Stimulated activated CD4-positive, alpha-beta T cell treated with anti-CD3 and anti-CD28 coated beads, Interleukin-4, amount 100 ng/mL, for 48 hours (primary cell): ENCODE measurements at regions not wholly inside any gene's neighbourhood (a gene's known extent, or its start where the extent isn't known, plus 50 kb on each side); places are given as distances from the start of the nearest gene placed in this dataset.
"Not testable (repeated sequence)": the region's sequence is repeated elsewhere in the genome, so short reads cannot be mapped to it uniquely, and the experiment has no call there.

Source experiments
- DNase-seq, 2 donors: peaks; one replicate each; pipeline ENCODE4 v3.0.0-alpha.2; 2020; ENCODE audit warnings: low read depth in 2 of 2

- DNase-seq = no peak
These were observed 79.6 kb upstream of the LAPTM4A start for GRCh38 chr2:20130821-20131645.

GRCh38 chr2:20130160-20130560, 78.7 kb upstream of the LAPTM4A start:
- DNase-seq = no peak

DNA sequence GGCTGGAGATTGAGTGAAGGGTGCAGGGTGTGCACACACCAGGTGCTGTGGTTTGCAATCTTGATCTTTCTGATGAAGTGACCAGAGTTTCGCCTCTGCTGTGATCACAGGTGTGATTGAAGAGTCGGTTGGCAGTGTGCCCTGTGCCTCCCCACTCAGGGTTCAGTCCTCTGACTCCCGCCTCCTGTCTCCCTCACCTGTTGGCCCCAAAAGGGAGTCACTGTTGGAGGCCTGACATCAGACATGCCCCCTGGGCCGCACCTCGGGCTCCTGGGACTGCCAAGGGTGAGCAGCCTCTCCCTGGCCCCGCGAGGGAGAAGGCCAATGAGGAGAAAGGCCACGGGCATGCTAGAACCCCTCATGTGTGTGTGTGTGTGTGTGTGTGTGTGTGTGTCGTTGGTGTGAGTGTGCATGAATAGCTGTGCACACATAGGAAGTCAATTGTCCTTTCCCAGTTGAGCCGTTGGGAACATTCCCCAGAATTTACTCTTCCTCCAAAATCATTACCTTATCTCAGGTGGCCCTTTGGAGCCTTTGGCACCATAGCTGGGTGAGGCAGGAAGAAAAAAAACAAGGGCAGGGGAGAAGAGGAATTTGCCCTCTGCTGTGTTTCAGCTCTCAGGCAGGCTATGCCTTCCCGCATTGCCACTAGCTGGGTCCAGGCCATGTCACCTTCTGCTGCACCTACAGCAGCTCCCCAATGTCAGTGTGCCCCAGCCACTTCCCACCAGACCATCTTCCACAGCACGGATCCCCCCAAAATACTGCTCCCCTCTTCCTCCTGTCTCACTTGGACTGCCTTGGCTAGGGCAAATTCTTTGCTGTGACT, 78.1 kb upstream of the LAPTM4A start:
- DNase-seq = no peak

- DNase-seq = no peak
These were observed 77.3 kb upstream of the LAPTM4A start for GRCh38 chr2:20128506-20129330.

- DNase-seq = no peak
These were observed 75.0 kb upstream of the LAPTM4A start for GRCh38 chr2:20126469-20126868.

- no peak for DNase-seq
These were observed 74.6 kb upstream of the LAPTM4A start for GRCh38 chr2:20126040-20126439.

DNA sequence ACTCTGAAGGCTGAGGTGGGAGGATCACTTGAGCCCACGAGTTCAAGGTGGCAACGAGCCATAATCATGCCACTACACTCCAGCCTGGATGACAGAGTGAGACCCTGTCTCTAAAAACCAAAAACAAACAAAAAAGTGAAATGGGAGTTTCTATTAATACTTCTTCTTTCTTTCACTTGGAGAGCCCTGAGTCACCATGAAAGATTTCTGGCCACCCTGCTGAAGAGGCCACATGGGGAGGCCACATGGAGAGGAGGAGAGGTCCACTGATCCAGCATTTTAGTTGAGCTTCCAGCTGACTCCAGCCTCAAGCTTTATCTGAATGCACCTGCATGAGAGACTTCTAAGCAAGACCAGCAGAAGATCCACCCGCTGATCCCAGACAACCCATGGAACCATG, 74.2 kb upstream of the LAPTM4A start:
- DNase-seq = no peak

DNA sequence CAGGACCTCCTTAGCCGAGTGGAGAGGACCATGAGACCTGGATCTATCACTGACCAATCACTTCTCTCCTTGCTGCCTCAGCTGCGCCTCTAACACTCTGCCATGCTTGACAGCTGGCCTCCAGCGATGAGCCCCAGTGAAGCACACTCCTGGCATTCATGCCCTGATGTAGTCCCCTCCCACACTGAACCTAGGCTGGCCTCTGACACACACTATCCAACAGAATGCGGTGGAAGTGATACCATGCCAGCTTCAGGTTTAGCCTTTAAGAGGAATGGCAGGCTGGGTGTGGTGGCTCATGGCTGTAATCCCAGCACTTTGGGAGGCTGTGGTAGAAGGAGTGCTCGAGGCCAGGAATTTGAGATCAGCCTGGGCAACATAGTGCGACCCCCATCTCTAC, 73.7 kb upstream of the LAPTM4A start:
- DNase-seq = no peak

DNA sequence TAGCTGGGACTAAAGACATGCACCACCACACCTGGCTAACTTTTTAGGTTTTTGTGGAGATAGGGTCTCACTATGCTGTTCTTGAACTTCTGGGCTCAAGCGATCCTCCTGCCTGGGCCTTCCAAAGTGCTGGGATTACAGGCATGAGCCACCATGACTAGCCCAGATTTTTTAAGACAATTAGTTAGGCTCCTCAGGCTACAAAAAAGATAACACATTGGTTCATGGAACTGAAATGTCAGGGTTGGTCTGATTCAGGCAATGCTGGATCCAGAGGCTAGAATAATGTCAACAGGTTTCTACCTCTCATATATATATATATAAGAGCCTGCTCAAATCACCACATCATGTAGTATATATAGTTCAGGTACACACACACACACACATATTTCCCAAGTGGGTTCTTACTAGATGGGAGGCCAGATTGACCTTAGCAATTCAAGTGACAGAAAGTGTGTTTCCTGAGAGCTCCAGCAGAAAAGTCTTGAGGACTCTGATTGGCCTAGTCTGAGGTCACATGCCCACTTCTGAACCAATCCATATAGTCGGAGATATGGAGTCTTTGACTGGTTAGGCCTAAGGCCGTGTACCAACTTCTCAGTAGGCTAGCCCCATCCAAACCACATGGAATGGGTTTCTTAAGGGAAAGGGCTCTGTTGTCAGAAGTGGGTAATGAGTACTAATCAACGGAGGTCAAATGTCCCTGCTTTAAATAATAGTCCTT, 72.6 kb upstream of the LAPTM4A start:
- DNase-seq = no peak

GRCh38 chr2:20122864-20123263, 71.4 kb upstream of the LAPTM4A start:
- no peak for DNase-seq

DNA sequence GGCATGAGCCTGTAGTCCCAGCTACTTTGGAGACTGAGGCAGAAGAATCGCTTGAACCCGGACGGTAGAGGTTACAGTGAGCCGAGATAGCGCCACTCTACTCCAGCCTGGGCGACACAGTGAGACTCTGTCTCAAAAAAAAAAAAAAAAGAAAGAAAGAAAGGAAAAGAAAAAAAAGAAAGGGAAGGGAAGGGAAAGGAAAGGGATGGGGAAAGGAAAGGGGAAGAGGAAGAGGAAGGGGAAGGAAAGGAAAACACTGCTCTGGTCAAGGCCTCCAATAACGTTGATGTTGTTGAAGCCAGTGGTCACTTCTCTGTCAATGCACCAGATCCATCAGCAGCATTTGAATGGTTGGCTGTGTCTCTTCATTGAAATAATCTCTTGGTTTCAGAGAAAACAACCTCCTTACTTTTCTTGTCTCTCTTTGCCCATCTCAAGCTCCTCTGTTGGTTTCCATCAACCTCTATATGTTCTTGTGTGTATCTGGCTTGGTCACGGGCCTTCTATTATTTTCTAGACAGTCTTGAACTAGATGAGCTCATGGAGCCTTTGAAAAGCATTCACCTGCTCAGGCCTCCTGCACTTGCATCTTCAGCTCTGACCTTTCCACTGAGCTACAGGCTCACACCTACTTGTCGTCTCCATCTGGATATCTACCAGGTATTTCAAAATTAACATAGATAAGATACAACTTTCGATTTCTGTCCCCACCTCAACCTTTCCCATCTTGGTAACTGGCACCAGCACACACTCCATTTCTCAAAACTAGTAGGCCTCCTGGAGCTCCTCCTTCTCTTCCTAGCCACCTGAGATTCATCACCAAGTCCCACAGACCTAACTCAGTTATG, 69.4 kb upstream of the LAPTM4A start:
- no peak for DNase-seq

GRCh38 chr2:20118051-20118450, 66.6 kb upstream of the LAPTM4A start:
- no peak for DNase-seq

DNA sequence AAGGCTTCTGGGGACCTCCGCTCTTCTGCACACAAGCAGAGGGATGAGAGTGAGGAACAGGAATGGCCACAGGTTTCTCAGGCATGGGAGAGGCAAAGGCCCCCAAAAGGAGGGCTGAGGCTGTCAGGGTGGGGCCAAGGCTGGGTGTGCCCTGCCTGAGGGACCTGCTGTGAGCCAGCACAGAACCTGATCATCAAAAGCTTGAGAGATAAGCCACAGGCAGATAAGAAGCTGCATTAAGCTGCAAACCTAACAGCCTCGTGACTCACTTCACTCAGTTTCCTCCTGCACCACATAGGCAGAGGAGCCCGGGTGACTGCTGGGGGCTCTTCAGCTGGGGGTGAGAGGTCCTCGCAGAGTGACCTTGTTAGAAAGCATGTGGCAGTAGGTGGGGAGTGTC, 64.5 kb upstream of the LAPTM4A start:
- no peak for DNase-seq

GRCh38 chr2:20115374-20115773, 63.9 kb upstream of the LAPTM4A start:
- no peak for DNase-seq

- no peak for DNase-seq
These were observed 62.8 kb upstream of the LAPTM4A start for GRCh38 chr2:20113986-20114938.

DNA sequence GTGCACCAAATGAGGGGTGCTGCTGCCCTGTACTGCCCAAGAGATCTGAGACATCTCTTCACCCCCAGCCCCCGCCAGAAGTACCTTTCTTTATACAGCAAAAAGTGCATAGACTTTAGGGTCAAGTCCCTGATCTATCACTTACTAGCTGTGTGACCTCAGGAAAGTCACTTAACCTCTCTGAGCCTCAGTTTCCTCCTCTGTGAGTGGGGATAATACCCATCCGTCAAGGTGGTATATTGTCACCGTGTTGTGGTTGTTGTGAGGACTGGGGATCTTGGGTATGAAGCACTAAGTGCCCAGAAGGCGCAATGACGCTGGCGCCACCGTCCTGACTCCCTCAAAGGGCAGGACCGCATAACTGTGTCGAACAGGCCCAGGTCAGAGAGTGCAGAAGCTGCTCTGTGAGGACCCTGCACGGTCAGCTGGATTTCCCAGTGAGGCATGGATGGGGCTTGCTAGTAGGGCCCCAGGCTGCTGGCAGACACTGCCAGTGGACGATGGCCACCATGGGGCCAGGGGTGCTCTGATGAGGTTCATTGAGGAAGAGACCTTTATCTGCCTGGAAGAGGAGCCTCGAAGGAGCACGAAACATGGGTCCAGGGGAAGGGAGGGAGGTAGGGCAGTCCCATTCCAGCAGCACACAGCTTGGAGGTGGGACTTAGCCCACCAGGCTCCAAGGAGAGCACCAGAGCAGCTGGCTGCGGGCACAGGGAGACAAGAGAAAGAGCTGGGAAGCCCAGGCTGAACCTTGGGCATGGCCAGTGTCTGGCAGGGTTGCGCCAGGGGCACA, 61.8 kb upstream of the LAPTM4A start:
- DNase-seq = no peak

DNA sequence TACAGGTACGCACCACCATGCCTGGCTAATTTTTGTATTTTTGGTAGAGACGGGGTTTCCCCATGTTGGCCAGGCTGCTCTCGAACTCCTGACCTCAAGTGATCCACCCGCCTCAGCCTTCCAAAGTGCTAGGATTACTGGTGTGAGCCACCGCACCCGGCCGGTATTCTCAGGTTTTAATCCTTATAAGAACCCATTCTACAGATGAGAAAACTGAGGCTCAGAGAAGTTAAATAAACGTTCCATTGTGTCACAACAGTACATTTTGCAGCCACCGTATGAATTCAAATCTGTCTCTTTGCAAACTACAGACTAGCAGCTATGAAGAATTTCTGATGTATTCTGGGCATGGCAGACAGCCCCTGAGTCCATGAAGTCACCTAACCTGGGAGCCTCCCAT, 60.9 kb upstream of the LAPTM4A start:
- not testable (repeated sequence) for DNase-seq

GRCh38 chr2:20111311-20112131, 60.1 kb upstream of the LAPTM4A start:
- no peak for DNase-seq
